Testis (tissue), 2 donors: ENCODE measurements at regions not wholly inside any gene's neighbourhood (a gene's known extent, or its start where the extent isn't known, plus 50 kb on each side); places are given as distances from the start of the nearest gene placed in this dataset.

Experiments
- DNase-seq: peaks from one replicate; pipeline ENCODE4 v3.0.0-alpha.2; 2019
- H3K27ac ChIP-seq, 2 donors: fragments of 200-600 bp; sonication (generic); one replicate each; pipeline ENCODE4 v1.5.1; 2019
- H3K27me3 ChIP-seq: fragments of 200-600 bp; sonication (generic); one replicate; pipeline ENCODE4 v1.5.1; 2019
- H3K36me3 ChIP-seq: fragments of 200-600 bp; sonication (generic); one replicate; pipeline ENCODE4 v1.5.1; 2017; ENCODE audit warnings: low read depth; ENCODE audit errors: missing control alignments
- H3K4me1 ChIP-seq: fragments of 200-600 bp; sonication (generic); one replicate; pipeline ENCODE4 v1.5.1; 2019
- H3K4me3 ChIP-seq, 2 donors: fragments of 200-600 bp; sonication (generic); one replicate each; pipeline ENCODE4 v1.5.1; 2017 to 2019
- H3K9me3 ChIP-seq: fragments of 200-600 bp; sonication (generic); one replicate; pipeline ENCODE4 v1.5.1; 2017
- CTCF ChIP-seq, 3 experiments: fragments of 450-650 bp in 2 of 3; fragments of 200-600 bp in 1 of 3; sonication (generic) in 1 of 3; IDR thresholded peaks; one replicate each; pipeline ENCODE4 v1.5.1; 2016 to 2019; ENCODE audit warnings: antibody characterized with exemption in 3 of 3, mild to moderate bottlenecking in 2 of 3, moderate library complexity in 1 of 3
- POLR2A ChIP-seq: fragments of 450-650 bp; IDR thresholded peaks from one replicate; pipeline ENCODE4 v1.6.1; 2017; ENCODE audit warnings: antibody characterized with exemption, mild to moderate bottlenecking, moderate library complexity
- WGBS, 2 donors: methylation state at CpG; one replicate each; pipeline ENCODE4 v1.1.5; 2018; 5-methylcytosine and 5-hydroxymethylcytosine counted together
- intact Hi-C: fragments of 100-400 bp; cut with DNase I; formaldehyde crosslinking; loops from one replicate; pipeline ENCODE4 v1.15.1; 2023; ENCODE audit warnings: low total_unique reads

GRCh38 chr18:1002653-1003178 lies 98.0 kb downstream of the ADCYAP1 start:
- Histone ChIP-seq H3K27ac (no peak overlapping the region), H3K4me1 (no peaks in the 10 kb centered on the region), H3K4me3 (no peak overlapping the region), H3K9me3 (no peaks in the 10 kb centered on the region), H3K36me3 (no peaks in the 10 kb centered on the region), H3K27me3 (no peaks in the 10 kb centered on the region)
- DNase-seq, result no peak
- whole genome bisulfite sequencing, 2 donors, result 49 to 64% methylated on average over 2 of the region's 2 CpGs
- intact Hi-C loops, result no loop called here
- TF ChIP-seq POLR2A (no peak), CTCF (IDR thresholded peaks at IDR 0.05) (no peak)

- no peaks in the 10 kb centered on the region for H3K27me3 ChIP-seq
- no peak overlapping the region for H3K4me3 ChIP-seq
- no peak for DNase-seq
- no peaks in the 10 kb centered on the region for H3K36me3 ChIP-seq
- H3K4me1 ChIP-seq, result no peaks in the 10 kb centered on the region
- intact Hi-C loops, result no loop called here
- H3K9me3 ChIP-seq, result no peaks in the 10 kb centered on the region
- H3K27ac ChIP-seq, result no peak overlapping the region
- TF ChIP-seq POLR2A, result no peak
- TF ChIP-seq CTCF (IDR thresholded peaks at IDR 0.05), result no peak
- WGBS, 2 donors, result 90 to 100% methylated on average over 1 of the region's 1 CpG
Measured at GRCh38 chr18:1003499-1003898, 98.8 kb downstream of the ADCYAP1 start.

GRCh38 chr18:1006304-1006703 lies 101.6 kb downstream of the ADCYAP1 start:
- intact Hi-C loops, result no loop called here
- 69 to 79% methylated on average over 3 of the region's 3 CpGs for WGBS, 2 donors

DNA sequence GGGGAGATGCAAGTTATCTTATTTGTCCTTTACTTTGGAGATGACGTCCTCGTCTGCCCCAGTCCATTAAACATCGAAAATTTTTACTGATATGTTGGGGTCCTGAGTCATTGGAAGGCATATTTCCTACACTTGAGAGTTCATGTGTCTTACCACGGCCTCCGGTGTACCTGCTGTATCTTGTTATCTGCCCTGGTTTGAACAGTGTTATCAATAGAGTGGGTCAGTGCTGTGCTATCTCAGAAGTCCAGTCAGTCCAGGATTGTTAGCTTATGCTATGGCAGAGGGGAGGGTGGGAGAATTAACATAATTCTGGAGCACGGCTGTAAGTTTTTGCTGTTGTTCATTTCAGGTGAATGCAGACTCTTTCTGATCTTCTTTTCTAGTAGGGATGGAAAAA lies 102.3 kb downstream of the ADCYAP1 start:
- intact Hi-C loops, result no loop called here
- Histone ChIP-seq H3K27me3 (no peaks in the 10 kb centered on the region), H3K4me3 (no peak overlapping the region), H3K9me3 (no peaks in the 10 kb centered on the region), H3K4me1 (no peaks in the 10 kb centered on the region), H3K27ac (no peak overlapping the region), H3K36me3 (no peaks in the 10 kb centered on the region)
- TF ChIP-seq CTCF (IDR thresholded peaks at IDR 0.05) (no peak), POLR2A (no peak)
- WGBS, 2 donors, result 75 to 85% methylated on average over 6 of the region's 6 CpGs
- no peak for DNase-seq

More at GRCh38 chr18:1006304-1006703, 101.6 kb downstream of the ADCYAP1 start:
- no peak for DNase-seq
- TF ChIP-seq POLR2A, result no peak
- TF ChIP-seq CTCF (IDR thresholded peaks at IDR 0.05), result no peak
- Histone ChIP-seq H3K4me3 (no peak overlapping the region), H3K9me3 (no peaks in the 10 kb centered on the region), H3K4me1 (no peaks in the 10 kb centered on the region), H3K27me3 (no peaks in the 10 kb centered on the region), H3K36me3 (no peaks in the 10 kb centered on the region), H3K27ac (no peak overlapping the region)

- intact Hi-C loops, result no loop called here
- 80% methylated on average over 3 of the region's 3 CpGs for WGBS, 2 donors
- TF ChIP-seq POLR2A (no peak), CTCF (IDR thresholded peaks at IDR 0.05) (no peak)
- peaks cover 6% of the 10 kb centered on the region for H3K4me1 ChIP-seq
- no peak overlapping the region for H3K4me3 ChIP-seq
- no peak overlapping the region for H3K27ac ChIP-seq
- no peak for DNase-seq
- no peaks in the 10 kb centered on the region for H3K27me3 ChIP-seq
- H3K36me3 ChIP-seq, result no peaks in the 10 kb centered on the region
- H3K9me3 ChIP-seq, result no peaks in the 10 kb centered on the region
Measured at GRCh38 chr18:1011349-1011748, 106.7 kb downstream of the ADCYAP1 start.
